Erythroblast (primary cell): ENCODE measurements at regions not wholly inside any gene's neighbourhood (a gene's known extent, or its start where the extent isn't known, plus 50 kb on each side); places are given as distances from the start of the nearest gene placed in this dataset.
"Not testable (repeated sequence)": the region's sequence is repeated elsewhere in the genome, so short reads cannot be mapped to it uniquely, and the experiment has no call there.

Source experiments
- GATA1 ChIP-seq: IDR thresholded peaks from 2 replicates; pipeline ENCODE4 v1.6.1; 2011; ENCODE audit warnings: low read depth, mild to moderate bottlenecking, control low read depth, low read length, moderate library complexity
- POLR2A ChIP-seq: IDR thresholded peaks from 2 replicates; pipeline ENCODE4 v1.6.1; 2011; ENCODE audit warnings: mild to moderate bottlenecking, low read length

DNA sequence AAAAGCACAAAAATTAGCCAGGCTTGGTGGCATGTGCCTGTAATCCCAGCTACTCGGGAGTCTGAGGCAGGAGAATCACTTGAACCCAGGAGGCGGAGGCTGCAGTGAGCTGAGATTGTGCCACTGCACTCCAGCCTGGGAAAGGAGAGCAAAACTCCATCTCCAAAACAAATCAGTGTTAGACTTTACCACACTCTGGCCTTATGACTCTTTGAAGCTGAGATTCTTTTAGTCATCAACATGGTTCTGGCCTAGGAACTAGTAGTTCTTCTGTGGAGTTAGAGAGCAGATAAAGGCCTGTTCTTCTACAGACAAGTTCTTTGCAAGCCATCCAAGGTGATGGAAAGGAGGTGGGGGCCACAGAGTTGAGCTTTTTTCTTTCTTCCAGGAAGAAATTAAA is 100.8 kb upstream of the TLK1 start:
- not testable (repeated sequence) for TF ChIP-seq POLR2A, GATA1
